HG02870 (cell line): ENCODE measurements at regions not wholly inside any gene's neighbourhood (a gene's known extent, or its start where the extent isn't known, plus 50 kb on each side); places are given as distances from the start of the nearest gene placed in this dataset.

Source experiments
- ATAC-seq: cut with Tn5 transposase; IDR thresholded peaks from one replicate; pipeline ENCODE4 v1.9.1; 2021; ENCODE audit warnings: mild to moderate bottlenecking, moderate library complexity; ENCODE audit not compliant: unreplicated experiment

- ATAC-seq: no peak
Observed at GRCh38 chr12:42696406-42697149, 107.0 kb upstream of the PRICKLE1 start.

DNA sequence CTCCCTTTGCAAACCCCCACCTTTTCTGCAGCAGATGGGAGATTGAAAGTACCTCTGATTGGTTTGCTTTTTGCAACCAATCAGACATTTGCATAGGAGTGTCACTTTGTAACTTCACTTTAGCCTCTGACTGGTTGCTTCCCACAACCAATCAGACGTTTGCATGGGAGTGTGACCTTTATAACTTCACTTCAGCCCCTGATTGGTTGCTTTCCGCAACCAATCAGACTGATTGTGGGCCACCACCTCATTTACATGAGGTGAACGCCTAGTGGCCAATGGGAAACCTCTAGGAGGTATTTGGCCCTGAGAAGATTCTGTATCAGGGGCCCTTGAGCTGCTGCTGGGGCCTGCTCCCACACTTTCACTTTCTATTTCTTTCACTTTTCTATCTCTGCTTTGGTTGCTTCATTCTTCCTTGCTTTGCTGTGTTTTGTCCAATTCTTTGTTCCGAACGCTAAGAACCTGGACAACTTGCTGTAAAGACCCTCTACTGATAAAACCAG is 106.0 kb upstream of the PRICKLE1 start:
- ATAC-seq: no peak

DNA sequence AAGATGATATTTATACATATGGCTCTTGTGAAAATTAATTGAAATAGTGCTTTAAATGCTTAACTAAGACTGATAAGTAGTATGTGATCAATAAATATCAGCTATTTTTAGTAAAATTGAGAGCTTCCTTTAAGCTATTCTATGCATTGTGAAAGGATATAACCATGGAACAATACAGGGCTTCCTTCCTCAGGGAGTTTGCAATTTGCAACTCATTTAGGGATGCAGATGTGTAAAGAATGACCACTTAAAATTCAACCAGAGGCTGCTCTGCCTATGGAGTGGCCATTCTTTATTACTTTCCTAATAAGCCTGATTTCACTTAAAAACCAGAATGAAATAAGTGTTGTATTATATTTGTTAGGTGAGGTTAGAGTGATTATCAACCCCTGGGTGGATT is 103.2 kb upstream of the PRICKLE1 start:
- no peak for ATAC-seq

GRCh38 chr12:42691991-42692557 is 102.5 kb upstream of the PRICKLE1 start:
- no peak for ATAC-seq

GRCh38 chr12:42690264-42690663 is 100.7 kb upstream of the PRICKLE1 start:
- no peak for ATAC-seq

GRCh38 chr12:42689699-42690098 is 100.2 kb upstream of the PRICKLE1 start:
- ATAC-seq: no peak

DNA sequence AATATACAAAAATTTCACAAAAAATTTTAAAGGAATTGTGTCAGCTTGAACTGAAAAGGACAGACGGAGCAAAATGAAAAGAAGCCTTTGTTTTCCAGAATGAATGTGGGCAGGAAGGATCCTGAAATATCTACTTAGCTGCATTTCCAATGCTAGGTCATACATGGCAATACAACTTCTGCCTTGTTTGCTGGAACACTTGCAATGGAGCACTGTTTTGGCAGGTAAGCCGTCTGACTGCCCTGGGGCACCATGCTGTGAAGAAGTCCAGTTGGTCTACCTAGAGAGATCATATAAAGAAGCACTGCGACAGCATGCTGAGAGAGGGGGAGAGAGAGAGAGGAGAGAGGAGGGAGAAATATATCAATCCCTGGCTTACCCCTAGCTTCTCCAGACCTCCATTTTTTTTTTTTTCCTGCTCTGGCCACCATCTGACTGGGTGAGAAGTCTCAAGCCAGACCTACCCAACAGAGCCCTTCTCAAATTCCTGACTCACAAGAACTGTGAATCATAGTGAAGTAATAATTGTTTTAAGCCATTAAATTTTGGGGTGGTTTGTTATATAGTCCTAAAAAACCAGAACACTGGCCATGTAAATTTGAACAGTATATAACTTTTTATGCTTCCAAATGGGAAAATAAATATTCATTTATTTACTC is 97.1 kb upstream of the PRICKLE1 start:
- ATAC-seq: no peak

GRCh38 chr12:42684802-42685071 is 95.2 kb upstream of the PRICKLE1 start:
- no peak for ATAC-seq

DNA sequence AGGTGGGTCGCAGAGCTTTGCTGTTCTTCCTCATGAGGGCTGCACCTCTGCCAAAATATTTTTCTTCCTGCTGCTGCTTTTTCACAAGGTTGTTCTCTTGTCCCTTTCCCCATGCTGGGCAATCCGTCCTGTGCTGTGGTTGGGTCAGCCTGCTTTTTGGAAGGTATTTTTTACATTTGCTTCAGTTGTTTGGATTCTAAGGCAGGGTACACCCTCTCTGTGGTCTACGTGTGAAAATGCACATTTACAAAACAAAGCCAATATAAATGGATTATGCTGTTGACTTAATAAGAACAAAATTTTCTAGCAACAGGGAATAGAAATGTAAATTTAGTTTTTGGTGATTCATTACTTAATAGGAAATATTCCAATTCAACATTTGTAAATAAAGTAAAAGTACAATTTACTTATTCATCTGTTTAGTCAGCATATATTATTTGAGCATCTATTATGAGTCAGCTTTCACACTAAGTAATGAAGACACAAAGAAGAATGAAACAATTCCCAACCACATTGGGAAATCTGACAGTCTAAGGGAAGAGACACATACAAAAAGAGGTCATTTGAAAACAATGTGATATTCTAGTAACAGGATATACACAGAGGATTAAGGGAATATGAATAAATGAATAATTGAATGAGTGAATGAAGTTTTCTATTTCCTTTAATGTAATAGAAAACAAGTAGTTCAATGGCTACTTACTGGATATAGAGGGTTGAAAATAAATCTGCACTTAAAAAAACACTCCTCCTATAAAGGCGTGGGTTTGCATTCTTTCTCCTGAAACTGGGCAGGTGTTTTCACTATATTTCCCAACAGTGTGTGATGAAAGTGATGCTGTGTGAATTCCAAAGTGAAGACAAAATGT is 94.6 kb upstream of the PRICKLE1 start:
- ATAC-seq: no peak

DNA sequence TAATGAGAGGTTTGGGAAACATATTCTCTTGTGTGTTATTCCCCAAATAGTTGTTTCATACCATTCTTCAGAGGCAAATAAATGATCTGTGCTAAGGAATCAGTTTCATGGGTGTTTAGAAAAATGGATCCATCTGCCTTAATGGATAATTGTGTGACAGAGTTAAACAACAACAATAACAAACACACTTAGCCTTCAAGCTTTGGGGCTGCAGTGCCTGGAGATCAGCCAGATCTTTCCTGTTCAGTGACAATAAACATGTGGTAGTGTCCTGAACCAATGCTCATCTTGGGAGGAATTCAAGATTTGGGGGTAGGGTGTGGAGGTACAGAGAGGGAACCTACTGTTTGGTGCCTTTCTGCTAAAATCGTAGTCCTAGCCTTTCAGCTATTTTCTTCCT is 93.7 kb upstream of the PRICKLE1 start:
- ATAC-seq: no peak

DNA sequence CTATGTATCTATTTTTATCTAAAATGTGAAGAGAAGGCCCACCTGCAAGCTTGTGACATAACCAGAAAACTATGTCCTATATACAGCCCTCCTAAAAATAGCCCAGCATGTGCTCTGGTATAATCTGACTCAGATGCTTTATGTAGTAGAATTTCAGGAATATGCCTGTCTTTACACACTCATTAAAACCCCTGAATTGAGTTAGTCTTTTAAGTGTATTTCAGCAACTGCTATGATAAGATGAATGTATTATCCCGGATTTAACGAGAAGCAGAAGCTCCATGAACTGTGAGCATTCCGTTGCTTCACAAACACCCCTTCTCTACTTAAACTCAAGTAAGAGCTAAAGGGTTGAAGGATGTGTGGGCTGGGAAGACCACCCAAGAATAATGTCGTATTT is 89.9 kb upstream of the PRICKLE1 start:
- no peak for ATAC-seq

- no peak for ATAC-seq
Observed at GRCh38 chr12:42677461-42677860, 87.9 kb upstream of the PRICKLE1 start.

DNA sequence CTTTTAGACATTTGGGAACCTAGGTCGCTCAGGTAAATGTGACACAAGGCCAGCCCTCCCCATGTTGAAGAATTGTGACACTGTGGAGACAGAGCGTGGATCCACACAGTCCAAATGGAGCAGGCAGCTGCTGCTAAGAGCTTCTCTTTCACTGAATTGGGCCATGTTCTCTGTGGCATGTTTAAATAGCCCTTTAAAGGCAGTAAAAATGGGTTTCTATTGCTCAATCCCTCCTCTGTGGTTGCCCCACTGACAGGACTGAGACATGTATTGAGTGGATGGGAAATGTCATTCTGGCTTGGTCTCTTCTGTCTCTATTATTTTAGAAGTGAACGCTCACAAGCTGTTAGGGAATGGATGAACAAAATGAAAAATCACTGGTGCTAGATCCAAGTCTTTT is 84.0 kb upstream of the PRICKLE1 start:
- ATAC-seq: no peak

DNA sequence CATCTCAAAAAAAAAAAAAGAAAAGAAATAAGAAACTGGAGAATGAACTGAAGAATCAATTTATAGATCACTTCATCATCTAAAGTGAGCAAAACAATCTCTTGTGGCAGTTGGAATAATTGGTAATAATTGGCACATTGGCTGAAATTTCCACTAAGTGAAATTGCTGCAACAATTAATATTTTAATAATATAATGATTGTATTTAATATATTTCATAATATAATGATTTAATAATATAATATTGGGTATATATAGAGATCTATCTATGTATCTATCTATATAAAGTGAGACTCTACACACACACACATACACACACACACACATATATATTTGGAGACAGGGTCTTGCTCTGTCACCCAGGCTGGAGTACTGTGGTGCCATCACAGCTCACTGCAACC is 81.2 kb upstream of the PRICKLE1 start:
- no peak for ATAC-seq

DNA sequence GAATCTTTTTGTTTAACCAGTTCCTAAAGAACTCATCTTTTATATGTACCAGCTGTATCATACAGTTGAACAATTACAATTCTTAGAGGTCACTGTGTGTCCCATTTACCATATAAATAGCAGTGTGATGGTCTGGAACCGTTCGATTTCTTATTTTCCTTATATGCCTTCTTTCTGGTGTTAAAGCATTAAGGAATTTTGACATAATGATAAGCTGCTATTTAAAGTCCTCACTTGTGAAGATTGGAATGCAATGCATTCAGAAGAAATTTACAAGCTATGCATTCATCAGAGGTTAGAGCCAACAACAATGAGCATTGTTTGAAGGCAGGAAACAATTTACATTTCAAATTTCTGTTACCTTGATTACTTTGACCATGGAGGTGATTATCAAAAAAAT is 80.0 kb upstream of the PRICKLE1 start:
- no peak for ATAC-seq

GRCh38 chr12:42666671-42667243 is 77.2 kb upstream of the PRICKLE1 start:
- no peak for ATAC-seq

DNA sequence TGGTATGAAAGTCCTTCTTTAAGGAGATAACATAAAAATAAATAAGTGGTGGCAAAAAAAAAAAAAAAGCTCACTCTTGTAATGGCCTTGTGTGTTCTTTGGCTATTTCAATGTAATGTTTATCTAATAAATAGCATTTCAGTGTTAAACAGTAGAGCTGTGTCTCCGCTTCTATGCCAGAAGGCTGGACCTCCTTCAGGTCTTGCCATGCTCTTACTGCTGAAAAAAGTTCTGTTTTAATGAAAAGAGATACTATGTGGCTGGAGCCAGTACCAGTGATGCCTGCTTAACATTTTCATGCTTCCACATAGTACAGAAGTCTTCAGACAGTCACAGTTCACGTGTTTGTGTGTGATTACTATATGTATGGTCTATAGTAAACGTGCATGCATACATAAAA is 74.1 kb upstream of the PRICKLE1 start:
- ATAC-seq: no peak

DNA sequence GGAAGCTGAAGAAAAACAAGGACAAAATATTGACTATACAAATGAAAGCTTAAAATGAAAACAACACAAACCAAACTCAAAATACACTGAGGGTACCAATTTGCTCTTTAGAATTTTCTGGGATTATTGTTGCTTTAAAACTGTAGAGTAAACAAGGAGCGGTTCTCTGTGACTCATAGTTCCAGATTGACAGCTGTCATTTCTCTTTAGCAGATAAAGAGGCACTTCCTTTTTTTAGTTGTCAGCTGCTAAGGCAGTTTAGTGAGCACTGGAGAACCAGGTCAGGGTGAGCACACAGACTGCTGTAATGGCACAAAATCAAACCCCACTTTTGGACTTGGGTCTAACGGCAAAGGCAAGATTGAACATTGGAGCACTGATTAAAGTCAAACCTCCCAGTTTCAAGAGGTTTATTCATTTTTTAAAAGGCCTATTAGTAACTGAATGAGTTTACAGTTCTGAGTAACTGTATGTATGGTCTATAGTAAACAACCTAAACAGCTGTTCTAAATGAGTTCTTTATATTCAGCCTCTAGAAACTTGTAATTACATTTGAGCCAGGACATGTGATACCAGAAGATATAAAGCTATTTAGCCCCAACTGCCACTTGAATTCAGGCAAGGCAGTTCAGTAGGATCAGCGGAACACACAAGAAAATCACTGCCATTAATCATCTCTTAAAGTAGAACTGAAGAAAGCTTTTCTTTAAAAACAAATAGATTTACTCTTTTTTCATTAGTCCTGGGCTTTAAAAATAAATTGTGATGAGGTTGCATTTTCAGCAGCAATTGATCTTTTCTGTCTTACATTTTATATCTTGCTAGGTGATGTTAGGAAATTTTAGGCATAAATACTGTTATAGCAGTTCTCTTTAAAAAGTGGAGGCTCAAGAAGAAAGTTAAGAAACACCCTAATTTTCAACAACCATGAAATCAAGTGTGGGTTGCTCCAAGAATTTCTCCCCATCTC is 71.7 kb upstream of the PRICKLE1 start:
- no peak for ATAC-seq

GRCh38 chr12:42660117-42660516 is 70.6 kb upstream of the PRICKLE1 start:
- no peak for ATAC-seq

DNA sequence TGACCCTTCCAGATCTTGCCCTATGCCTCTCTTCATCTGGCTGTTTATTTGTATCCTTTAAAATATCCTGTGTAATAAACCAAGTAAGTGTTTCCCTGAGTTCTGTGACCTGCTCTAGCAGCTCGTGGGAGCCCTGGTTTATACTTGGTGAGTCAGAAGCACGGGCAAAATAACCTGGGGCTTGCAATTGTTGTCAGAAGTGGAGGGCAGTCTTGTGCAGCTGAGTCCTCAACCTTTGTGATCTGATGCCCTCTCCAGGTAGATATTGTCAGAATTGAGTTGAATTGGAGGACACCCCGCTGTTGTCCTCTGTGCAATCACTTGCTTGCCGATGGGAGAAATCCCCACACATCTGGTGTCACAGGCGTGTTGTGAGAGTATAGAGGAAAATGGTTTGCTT is 62.5 kb upstream of the PRICKLE1 start:
- no peak for ATAC-seq
